GM18507 (cell line): ENCODE measurements at regions not wholly inside any gene's neighbourhood (a gene's known extent, or its start where the extent isn't known, plus 50 kb on each side); places are given as distances from the start of the nearest gene placed in this dataset.

Experiments
- DNase-seq: peaks from one replicate; pipeline ENCODE4 v3.0.0; 2011; ENCODE audit warnings: low read depth; ENCODE audit not compliant: insufficient read length; ENCODE audit errors: extremely low spot score
- FAIRE-seq: peaks from 2 replicates; lab custom pipeline; 2011; peaks lifted over from hg19 to GRCh38; lab: Jason Lieb, UNC

DNA sequence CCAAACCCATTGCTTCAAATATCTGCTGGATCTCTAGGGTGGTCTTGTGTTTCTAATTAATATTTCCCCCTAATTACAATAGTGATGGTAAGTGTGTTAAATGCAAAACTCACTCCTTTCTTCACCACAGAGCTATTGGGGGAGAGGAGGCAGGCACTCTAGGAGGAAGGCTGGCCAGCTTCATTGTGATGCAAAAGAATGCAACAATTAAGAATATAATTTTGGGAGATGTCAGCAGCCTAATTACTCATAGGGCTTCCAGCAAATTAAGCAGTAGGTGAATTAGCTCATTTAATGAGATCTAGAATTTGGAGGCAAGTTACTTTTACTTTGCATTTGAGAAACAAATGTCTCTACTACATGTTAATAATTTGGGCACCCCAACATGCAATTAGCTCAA lies 560.4 kb upstream of the DAB1 start:
- DNase-seq = no peak
- FAIRE-seq = no peak

DNA sequence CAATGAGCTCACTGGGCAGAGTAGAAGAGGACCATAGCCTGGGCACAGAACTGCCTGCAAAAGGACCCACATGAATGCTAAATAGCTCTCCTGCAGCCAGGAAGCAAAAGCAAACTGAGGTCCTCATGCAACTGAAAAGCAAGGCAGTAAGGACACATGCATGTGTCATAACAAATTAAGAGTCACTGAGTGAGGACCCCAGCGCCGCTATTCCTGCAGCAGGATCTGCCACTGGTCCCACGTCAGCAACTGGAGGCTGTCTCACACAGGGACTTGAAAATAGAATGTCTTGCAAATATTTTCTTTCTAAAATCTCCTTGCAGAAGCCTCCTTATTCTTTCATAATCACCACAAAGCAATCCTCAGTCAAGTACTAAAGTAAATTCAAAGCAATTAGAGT lies 559.6 kb upstream of the DAB1 start:
- no peak for DNase-seq
- no peak for FAIRE-seq

GRCh38 chr1:57982852-57983251 lies 559.0 kb upstream of the DAB1 start:
- FAIRE-seq (no peak), DNase-seq (no peak)

DNA sequence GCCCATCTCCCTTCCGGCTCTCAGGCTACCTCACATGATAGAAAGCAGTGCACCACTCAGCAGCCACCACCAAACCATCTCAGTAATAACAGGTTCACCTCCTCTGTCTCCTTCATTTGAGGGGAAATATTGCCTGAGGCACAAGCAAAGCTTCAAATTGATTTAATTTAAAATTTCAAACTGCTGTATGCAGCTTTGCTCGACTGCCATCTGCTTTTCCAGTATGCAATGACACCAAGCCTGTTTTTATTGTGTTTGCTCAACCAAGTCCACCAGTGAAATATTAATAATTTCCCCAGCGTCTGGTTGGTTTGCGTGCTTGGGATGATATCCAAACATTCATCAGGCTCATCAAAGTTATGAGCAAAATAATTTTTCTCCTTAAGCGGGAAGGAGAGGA lies 552.4 kb upstream of the DAB1 start:
- no peak for DNase-seq
- FAIRE-seq = no peak

GRCh38 chr1:57968321-57968720 lies 544.5 kb upstream of the DAB1 start:
- no peak for FAIRE-seq
- no peak for DNase-seq

- DNase-seq (no peak), FAIRE-seq (no peak)
Observed at GRCh38 chr1:57966751-57967406, 543.0 kb upstream of the DAB1 start.

GRCh38 chr1:57966340-57966739 lies 542.5 kb upstream of the DAB1 start:
- no peak for FAIRE-seq
- DNase-seq = no peak

DNA sequence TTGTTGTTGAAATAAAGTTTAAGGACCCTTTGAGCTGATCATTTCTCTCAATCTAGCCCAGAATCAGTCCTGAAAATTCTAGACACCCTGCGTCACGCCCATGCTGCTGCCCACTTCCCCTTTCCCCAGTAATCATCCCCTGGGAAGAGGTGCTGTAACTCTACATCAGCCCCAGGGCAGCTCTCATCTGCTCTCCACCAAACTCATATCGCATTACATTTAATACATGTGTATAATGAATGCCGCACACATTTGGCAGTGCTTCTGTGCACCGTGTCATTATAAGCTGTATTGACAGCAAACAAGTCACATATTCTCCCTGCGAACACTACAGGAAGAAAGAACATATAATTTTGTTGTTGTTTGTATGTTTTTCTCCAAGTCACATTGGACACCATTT lies 539.7 kb upstream of the DAB1 start:
- FAIRE-seq (no peak), DNase-seq (no peak)

GRCh38 chr1:57959531-57960241 lies 535.8 kb upstream of the DAB1 start:
- no peak for FAIRE-seq

GRCh38 chr1:57957576-57957975 lies 533.7 kb upstream of the DAB1 start:
- FAIRE-seq (no peak), DNase-seq (no peak)

More at GRCh38 chr1:57959531-57960241, 535.8 kb upstream of the DAB1 start:
- no peak for DNase-seq

DNA sequence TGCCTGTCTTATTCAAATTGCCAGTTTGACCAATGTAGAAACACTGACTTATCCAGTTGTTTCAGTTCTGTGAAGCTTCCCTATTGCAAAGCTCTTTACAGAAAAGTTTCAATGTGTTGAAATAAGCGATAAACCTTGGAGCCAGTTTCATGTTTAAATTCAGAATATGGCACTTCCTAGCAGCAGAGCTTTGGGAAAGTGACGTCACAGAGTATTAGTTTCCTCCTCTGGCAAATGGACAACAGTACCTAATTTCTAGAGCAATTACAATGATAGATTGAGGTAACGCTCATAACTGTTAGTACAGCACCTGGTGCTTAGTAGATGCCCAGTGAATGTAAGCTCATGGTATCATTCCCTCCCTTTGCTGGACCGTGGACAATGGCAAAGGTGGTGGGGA lies 527.5 kb upstream of the DAB1 start:
- no peak for FAIRE-seq
- DNase-seq = no peak

GRCh38 chr1:57949168-57949567 lies 525.3 kb upstream of the DAB1 start:
- DNase-seq (no peak), FAIRE-seq (no peak)

DNA sequence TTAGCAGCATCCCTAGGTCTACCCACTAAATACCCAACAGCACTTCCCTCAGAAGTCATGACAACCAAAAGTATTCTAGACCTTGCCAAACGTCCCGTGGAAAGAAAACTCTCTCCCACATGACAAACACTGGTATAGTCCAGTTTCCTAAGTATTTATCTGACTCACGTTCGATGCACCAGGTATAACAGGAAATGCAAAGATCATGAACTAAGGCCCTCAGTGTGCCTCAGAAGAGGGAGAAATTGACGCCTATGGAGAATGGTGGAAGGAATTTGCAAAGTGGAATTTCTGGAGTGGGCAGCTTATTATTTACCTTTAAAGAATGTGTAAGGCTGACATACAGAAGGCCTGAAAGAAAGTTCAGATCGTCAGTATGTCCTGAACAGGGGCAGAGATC lies 523.6 kb upstream of the DAB1 start:
- no peak for DNase-seq
- no peak for FAIRE-seq

DNA sequence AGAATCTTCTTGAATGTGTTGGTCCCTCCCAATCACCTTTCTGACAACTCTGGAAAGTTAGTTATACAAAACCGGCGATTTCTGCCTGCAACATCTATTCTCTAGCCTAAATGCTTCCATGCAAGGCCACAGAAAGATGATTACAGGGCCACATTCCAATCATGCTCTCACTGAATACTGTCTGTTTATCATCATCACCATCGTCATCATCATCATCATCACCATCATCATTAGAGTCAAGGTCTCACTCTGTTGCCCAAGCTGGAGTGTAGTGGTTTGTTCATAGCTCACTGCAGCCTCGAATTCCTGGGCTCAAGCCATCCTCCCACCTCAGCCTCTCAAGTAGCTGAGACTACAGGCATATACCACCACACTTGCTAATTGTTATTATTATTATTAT lies 521.2 kb upstream of the DAB1 start:
- FAIRE-seq = no peak
- DNase-seq = no peak

DNA sequence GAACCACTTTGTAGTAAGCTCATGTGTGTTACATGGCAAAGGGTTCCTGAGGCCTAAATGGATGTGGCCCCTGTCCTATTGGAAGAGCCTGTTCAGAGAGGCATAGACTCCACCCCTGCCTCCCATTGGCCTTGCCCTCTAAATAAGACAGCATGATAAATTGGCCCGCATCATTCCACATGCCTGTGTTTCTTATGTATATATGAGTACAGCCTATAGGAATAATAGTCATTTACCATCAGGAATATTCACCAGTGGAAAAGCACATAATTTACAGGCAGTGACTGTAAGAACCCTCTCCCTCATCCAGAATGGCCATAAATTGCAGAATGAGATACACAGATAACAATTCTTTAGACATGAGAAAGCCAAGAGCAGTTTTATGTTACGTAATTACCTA lies 519.5 kb upstream of the DAB1 start:
- DNase-seq = no peak
- FAIRE-seq = no peak

DNA sequence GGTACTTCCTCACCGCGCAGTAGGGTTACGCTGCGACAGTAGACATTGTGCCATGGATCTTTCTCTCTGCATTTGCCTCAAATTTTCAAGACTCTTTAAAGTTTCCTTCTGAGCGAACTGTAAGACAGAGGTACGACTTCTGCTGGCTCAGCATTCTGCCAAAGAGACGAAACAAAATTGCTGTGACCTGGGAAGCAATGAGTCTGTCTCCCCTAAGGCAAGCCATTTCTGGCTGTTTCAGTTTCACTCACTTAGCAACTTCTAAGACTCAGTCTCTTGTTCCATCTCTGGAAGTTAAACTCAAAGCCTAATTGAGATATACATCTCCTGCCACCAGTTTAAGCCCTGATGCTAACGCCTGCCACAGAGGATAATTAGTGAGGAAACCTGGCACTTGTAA lies 510.9 kb upstream of the DAB1 start:
- no peak for DNase-seq
- FAIRE-seq = no peak

DNA sequence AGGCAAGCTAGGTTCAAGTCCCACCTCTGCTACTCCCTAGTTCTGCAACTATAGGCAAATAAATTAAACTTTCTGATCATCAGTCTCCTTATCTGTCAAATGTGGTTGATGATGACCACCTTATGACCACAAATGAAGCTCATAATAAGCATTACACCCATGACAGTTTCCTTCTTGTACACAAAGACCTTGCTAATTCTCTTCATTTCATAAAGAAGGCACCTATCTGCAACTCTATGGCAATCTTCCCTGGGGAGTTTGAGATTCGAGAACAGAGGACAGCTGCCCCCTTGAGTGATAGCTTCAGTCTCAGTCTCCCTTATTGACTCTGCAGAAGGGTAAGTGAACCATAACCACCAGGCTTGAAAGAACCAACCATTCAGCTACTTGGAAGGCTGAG lies 503.1 kb upstream of the DAB1 start:
- FAIRE-seq (no peak), DNase-seq (no peak)

GRCh38 chr1:57926025-57926552 lies 502.2 kb upstream of the DAB1 start:
- DNase-seq = no peak
- no peak for FAIRE-seq

DNA sequence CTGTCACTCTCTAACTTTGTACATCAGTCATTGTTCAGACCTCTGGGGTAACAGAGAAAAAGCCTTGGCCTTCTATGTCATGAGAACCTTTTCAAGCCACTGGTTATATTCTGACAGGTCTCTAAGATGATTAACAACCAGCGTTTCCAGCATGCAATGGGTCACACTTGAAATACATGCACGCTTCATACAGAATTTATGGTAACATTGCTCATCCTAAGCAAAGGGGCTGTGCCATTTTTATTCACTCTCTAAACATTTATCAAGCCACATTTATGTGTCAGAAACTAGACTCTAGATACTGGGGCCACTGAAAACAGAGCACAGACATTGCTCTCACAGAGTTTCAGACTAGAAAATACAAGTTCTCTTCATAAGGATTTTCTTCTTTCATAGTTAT lies 501.4 kb upstream of the DAB1 start:
- FAIRE-seq (no peak), DNase-seq (no peak)

GRCh38 chr1:57922130-57922529 lies 498.3 kb upstream of the DAB1 start:
- DNase-seq (no peak), FAIRE-seq (no peak)

GRCh38 chr1:57916041-57916440 lies 492.2 kb upstream of the DAB1 start:
- FAIRE-seq = no peak
- DNase-seq = no peak
